Fibroblast of skin of left biceps (primary cell): ENCODE measurements at regions not wholly inside any gene's neighbourhood (a gene's known extent, or its start where the extent isn't known, plus 50 kb on each side); places are given as distances from the start of the nearest gene placed in this dataset.
"Not testable (repeated sequence)": the region's sequence is repeated elsewhere in the genome, so short reads cannot be mapped to it uniquely, and the experiment has no call there.

Source experiments
- DNase-seq, 2 experiments: peaks; one replicate each; pipeline ENCODE4 v3.0.0-alpha.2; 2013; ENCODE audit warnings: low read depth in 2 of 2

DNA sequence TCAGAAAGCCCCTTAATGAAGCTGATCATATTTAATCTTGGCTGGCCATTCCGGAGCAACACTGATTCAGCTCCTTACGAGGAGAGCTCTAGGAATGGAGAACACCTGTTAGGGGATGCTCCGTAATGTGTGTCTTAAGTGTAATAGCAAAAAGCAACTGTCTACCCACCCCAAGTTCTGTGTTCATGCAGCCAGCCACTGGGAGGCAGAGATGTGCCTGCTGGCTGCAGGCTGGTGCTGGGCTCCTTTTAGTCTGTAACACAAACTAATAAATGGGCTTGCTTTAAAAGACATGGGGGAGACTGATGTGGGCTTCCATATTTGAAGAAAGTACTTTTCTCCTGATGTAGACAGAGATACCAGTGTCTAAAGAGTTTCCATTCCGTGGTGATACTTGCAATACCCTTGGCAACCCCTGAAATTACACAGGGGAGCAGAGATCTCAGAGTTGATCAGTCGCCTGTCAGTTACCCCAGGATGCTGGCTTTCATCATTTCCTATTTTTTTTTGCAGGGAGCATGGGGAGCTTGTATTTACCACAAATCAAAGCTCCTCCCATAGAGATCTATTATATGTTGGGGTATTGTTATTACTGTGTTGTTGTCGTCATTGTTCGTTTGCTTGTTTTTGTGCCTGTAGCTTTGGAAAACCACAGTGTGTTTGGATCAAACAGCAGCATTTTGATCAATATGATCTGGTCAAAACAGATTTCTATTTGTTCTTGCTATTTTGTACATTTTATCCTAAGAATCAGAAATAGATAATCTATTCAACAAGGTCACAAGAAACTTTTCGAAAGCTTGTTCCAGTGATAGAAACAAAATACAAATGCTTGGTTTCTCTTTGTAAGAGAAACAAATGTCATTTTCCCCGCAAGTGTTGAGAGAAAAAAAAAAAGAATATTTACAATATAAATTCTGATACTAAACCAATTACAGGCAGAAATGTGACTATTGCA lies 65.8 kb downstream of the MTX3 start:
- no peak for DNase-seq

DNA sequence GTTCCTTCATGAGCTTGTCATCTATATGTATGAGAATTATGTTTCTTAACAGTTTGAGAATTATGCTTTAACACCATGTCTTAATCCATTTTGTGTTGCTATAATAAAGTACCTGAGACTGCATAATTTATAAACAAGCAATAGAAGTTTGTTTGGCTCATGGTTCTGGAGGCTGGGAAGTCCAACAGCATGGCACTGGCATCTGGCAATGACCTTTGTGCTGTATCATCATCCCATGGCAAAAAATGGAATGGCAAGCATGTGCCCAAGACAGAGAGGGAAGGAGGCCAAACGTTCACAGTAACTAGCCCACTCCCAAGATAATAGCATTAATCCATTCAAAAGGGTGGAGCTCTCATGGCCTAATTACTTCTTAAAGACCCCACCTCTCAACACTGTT lies 67.6 kb downstream of the MTX3 start:
- no peak for DNase-seq

DNA sequence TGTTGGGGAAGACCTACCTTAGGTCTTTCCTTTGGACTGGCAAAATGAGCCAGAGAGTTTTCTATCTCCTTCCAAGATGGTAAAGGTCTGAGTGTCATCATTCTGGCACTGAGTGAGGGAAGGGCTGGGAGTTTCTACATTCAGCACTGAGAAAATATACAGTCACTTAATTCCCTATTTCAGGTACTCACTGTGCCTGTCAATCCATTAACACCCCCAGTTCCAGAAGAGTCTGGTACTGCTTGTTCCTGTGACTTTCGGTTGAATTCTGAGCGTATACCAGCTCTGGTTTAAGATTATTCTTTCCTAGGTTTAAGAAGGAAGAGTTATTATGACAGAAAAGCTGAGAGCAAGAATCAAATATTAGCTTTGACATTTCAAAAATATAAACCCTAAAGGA lies 68.4 kb downstream of the MTX3 start:
- DNase-seq, result no peak

DNA sequence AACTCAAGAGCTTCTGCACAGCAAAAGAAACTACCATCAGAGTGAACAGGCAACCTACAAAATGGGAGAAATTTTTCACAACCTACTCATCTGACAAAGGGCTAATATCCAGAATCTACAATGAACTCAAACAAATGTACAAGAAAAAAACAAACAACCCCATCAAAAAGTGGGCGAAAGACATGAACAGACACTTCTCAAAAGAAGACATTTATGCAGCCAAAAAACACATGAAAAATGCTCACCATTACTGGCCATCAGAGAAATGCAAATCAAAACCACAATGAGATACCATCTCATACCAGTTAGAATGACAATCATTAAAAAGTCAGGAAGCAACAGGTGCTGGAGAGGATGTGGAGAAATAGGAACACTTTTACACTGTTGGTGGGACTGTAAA lies 83.6 kb downstream of the MTX3 start:
- not testable (repeated sequence) for DNase-seq

DNA sequence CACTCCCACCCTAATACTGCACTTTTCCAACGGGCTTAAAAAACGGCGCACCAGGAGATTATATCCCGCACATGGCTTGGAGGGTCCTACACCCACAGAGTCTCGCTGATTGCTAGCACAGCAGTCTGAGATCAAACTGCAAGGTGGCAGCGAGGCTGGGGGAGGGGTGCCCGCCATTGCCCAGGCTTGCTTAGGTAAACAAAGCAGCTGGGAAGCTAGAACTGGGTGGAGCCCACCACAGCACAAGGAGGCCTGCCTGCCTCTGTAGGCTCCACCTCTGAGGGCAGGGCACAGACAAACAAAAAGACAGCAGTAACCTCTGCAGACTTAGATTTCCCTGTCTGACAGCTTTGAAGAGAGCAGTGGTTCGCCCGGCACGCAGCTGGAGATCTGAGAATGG lies 88.5 kb downstream of the MTX3 start:
- DNase-seq, result not testable (repeated sequence)

DNA sequence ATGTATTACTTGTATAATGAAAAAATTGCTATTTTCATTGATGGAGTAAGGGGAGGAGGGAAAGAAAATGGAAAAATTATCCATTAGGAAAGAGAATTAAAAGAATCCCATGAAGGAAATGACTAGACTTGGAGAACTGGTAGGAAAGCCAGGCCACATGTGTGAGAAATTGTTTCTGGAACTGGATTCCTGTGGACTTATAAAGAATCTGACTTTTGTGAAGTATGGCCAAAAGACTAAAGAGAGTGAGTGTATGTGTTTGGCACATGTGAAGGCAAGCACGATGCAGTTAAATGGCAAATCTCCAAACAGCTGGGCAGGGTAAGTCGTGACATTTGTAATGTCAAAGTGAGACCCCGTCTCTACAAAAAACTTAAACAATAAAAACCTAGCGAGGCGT lies 89.4 kb downstream of the MTX3 start:
- no peak for DNase-seq

DNA sequence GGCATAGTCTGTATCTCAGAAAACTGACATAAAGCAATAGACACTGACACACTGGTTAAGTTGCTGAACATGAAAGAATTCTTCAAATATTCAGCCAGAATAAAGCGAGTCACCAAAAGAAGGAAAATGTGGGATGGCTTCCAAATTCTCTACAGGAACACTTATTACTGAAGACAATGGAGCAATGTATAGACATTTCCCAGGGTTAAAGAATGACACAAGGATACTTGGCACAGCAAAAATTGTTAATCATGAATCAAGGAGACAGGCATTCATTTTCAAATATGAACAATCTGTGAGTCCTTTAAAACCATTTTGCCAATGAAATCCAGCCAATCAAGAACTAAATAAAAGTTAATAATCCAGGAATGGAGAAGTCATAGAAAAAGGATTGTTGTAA lies 92.5 kb downstream of the MTX3 start:
- no peak for DNase-seq

DNA sequence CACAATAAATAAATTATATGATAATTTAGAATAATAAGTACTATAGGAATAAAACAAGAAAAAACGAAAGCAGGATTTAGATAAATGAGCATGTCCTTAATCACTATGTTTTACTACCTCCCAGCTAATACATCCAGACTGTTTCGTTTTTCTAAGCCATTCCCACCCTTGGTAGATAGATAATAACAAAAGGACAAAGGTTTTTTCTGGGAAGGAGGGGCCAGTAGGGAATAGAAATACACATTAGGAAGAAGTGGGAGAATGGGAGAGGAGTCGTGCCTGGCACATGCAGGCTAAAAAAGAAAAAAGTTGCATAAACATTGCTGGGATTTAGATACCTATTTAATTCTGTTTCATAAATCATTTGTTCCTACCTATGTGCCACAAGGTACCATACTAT lies 97.1 kb downstream of the MTX3 start:
- no peak for DNase-seq

DNA sequence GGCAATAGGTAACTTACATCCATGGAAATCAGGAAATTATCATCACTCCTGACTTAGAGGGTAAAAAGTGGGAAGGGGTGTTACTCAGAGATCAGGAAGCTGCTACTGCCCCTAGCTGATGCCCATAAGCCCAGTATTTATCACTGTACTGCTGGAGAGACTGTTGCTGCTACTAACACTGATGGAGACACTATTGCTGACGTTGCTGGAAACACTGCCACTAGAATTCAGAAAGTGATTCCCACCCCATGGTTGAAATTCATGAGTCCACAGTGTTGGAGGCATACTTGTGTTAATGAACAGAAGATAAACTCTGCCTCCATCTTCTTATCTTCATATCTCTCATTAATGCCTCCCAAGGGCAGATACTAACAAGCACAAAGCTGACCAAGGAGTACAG lies 97.6 kb downstream of the MTX3 start:
- DNase-seq, result no peak

DNA sequence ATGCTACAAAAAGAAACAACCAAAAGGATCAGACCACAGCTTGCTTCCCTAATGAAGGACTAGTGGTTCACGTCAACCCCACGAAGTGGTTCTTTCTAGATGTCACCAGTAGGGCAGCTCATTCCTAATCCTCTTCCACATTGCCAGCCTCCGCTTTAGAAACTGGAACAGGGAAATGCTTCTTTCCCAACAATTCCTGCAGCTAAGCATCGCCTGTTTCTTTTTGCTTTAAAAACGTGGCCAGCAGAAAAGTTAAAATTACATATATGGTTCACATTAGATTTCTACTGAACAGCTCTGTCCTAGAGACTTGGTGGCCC lies 100.2 kb downstream of the MTX3 start:
- DNase-seq, result no peak

DNA sequence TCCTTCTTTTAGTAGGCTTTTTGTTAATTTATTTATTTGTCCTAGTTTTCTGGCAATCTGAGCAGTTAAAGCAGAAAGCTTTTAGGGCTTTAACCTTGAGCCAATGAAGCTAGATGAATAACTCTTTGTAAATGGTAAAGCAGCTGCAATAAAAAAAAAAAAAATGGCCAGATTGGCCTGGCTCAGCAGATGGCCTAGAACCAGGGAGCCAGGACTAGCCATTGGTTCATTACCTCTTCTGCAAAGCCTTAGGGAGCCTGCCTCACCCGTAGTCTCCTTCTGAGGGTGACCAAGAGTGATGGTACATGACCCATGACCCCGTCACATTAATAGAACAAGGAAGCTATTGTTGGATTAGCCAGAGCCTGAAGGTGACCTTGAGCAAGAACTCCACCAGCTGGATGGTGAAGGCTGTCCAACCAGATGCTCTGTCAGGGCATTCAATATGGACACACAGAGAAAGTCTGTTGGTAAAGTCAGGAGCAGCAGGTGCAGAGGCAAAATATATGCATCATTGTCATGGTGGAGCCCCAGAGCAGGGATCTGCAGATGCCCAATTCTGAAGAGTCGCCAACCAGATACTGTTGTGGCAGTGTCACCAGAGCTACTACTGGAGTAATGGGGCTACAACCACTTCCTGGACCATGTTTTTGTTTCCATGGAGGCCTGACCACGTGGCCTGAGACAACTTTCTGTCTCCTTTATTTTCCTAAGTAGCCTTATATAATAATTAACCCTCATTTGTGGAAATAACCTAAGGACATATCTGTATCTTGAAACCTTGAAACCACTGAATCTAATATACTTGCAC lies 100.7 kb downstream of the MTX3 start:
- no peak for DNase-seq

DNA sequence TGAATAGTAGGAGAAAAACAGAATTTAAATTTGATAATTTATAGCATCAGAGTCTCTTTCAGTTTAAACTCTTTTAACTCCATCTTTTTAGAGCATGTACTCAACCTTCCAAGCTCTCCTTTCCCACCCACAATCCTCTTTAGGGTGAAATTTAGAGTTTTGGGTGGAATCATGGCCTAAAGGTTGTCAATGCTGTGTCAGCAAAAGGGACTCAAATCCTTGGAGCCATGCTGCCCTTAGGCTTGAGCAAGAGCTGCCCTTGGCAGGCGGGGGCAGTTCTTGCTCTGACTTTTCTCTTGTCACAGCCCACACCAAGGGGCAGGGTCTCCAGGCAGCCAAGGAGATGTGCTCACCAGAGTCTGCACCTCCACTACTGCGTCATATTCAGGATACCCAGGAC lies 102.4 kb downstream of the MTX3 start:
- DNase-seq, result no peak

DNA sequence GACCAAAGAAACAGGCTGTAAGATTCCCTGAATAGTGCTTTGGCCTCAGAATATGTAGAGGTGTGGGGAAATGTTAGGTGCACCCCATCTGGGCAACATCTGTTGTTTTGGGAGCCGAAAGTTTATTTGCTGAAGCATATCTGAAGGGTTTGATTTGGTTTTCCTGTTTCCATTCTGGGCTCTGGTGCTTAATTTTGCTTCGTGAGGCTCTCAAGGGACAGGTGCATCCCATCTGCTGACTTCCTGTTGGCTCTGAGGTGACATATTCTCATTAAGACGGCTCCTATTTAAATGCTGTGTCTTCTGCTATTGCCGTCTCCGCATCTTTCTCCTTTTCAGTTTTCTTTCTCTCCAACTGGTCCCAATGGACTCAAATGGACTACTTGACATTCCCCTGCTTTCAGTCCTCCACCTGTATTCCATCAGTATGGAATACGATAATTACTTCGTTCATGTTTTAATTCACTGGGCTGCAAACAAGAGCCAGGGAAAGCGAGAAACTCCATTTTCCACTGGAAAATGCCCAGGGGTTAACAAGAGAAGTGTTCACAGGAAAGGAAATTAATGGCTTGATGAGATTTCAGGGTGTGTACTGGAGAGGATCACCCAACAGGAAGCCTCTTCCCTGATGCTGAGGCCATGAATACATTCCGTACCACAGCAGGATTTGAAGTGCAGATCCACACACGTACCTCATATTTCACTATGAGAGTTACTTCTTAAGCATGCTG lies 104.0 kb downstream of the MTX3 start:
- DNase-seq, result no peak

DNA sequence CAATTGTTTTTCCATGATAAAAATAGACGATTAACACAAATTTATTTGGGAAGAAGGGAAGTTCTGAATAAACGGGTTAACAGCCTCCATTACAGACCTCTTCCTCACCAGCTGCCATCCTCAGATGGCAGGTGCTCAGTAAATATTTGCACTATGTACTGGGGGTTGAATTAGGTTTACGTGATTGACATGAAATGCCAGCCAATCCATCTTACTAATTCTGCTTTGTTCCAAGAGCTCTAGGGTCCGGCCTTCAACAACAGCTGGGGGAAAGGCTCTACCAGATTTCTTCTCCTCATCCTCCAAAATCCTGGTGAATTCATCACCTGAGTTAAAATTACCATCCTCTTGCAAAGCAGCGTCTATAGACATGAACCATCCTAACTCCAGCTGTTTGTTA lies 104.6 kb downstream of the MTX3 start:
- DNase-seq, result no peak

DNA sequence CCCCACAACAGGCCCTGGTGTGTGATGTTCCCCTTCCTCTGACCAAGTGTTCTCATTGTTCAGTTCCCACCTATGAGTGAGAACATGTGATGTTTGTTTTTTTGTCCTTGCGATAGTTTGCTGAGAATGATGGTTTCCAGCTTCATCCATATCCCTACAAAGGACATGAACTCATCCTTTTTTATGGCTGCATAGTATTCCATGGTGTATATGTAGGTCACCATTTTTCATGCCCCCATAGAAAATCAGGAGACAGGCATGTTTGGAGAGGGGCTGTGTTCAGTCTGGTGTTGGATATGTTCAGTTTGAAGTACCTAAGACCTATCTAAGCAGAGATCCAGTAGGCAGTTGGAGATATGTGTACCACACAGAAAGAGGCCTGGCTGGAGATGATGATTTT lies 111.2 kb downstream of the MTX3 start:
- DNase-seq, result not testable (repeated sequence)

DNA sequence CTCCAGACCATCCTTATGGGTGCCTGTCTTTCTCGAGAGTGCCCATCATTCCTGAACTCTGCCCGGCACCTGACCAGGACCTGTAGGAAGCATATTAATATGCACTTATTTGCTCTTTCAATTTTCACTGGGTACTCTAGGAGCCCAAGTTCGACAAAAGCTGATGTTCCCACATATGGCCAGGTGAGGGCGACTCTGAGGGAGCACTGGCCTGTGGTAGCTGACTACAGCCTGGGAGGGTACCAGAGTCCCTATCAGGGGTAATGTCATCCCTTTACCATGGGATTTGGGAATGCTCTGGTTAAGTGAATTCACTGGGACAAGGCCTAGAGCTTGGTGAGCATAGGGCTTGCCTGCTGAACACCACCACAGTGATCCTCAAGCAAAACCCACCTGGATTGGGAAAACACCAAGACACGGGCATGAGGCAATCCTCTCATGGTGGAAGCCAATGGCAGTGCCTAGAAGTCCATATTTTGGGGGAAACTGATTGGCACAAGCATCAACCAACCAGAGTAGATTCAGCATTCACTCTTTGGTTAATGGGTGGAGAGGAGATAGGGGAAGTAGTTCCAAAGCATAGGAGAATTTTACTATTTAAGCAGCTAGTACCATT lies 112.2 kb downstream of the MTX3 start:
- DNase-seq, result no peak

DNA sequence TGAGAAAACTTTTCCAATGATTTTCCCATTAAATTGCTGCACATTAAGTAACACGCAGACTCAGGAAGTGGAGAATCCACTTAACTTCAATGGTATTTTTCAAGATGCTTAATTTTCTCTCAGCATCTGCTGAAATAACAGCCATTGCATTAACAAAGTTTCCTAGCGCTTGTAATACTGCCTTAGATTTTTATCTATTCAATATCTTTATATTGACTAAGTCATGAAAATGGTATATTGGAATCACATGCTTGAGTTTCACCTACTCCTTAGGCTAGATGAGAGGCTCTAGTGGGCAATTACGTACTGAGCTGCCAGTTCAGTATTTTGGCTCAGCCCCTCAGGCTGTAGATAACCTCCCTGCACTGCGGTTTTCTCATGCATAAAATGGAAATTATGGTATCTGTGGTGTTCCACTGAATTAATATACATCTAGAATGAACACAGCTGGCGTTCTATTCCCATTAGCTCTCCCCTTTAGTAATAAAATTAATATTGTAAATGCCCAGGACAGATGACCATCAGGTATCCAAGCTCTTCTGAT lies 112.9 kb downstream of the MTX3 start:
- DNase-seq, result no peak

DNA sequence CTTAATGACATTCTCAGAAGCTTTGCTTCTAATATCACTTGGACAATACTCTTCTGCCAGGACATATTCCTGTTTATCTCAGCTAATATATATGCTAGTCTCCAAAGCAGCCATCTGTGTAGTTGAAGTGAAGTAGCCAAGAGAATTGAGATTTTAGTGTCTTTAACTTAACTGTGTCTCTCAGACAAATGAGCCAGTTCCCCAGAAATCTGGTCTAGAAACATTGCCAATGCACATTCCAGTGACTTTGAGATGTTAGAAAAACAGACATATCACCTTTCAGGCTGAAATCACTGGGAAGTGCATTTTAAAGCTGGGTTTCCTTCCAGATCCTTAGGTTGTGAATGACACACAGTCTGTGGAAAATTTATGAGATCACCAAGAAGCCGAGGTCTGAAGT lies 114.6 kb downstream of the MTX3 start:
- peak; percentile 14 to 17 for DNase-seq

DNA sequence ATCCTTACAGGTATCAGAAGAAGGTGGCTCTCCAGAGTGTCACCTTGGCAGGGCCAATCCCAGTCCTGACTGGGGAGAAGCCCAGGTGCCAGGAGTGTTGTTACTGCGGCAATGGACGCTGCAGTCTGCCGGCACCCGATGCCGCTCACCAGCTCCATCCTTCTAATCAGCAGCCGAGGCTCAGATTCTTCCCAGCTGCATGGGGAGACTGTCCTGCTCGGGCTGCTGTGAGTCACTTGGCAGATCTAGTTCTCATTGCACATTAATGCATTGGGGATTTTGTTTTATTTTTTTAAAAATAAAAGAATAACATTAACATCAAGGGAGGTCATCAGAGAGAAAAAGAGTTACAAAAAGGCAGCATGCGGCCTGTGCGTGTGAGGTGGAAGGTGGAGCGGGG lies 115.8 kb downstream of the MTX3 start:
- no peak for DNase-seq

DNA sequence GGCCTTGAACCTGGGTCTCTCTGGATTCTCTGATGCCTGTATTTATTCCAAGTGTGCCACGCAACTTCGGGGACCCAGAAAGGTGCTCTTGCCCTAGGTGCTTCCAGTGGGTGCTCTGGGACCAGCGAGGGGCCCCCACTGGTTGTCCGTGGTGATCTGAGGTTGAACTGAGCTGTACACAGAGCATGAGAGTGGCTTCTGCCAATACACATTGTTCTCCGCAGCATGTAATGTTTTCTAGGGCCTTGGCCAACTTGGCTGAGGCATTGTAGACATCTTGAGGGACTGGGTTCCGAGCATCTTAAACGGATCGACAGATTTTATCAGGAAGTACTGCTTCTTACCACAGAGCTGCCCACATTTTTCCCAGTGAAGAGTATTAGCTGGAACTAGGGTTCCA lies 117.9 kb downstream of the MTX3 start:
- DNase-seq, result no peak

DNA sequence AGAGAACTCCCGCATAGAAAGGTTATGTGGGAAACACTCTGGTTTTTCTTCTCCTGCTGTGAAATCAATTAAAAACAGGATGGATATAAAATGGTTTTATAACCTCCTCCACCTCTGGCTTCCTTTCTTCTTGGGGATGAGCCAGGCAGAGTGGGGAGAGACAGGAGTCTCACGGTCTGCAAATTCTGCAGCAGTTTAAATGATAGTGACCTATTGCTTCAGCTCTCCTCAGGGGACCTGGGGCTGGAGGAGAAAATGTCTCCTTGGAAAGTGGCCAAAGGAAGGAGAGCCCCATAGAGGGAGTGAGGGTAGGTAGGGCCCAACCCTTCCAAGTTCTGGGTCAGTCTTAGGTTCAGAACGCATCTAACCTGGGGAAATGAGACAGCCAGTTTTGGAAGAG lies 118.8 kb downstream of the MTX3 start:
- DNase-seq, result no peak
